Hepatocyte (in vitro differentiated cells): ENCODE measurements at regions not wholly inside any gene's neighbourhood (a gene's known extent, or its start where the extent isn't known, plus 50 kb on each side); places are given as distances from the start of the nearest gene placed in this dataset.

Source experiments
- CTCF ChIP-seq: fragments of 200-600 bp; sonication (generic); IDR thresholded peaks from 2 replicates; pipeline ENCODE4 v1.5.1; 2016; ENCODE audit warnings: antibody characterized with exemption, mild to moderate bottlenecking; ENCODE audit not compliant: poor library complexity
- EZH2phosphoT487 ChIP-seq: fragments of 200-600 bp; sonication (generic); IDR thresholded peaks from one replicate; pipeline ENCODE4 v1.6.1; 2018; ENCODE audit warnings: antibody characterized with exemption, mild to moderate bottlenecking, low read depth, moderate library complexity; ENCODE audit not compliant: unreplicated experiment, severe bottlenecking

GRCh38 chr4:16315456-16315855 lies 89.2 kb upstream of the TAPT1 start:
- TF ChIP-seq EZH2phosphoT487: no peak
- TF ChIP-seq CTCF: no peak
